ENCODE measurements at regions not wholly inside any gene's neighbourhood (a gene's known extent, or its start where the extent isn't known, plus 50 kb on each side); places are given as distances from the start of the nearest gene placed in this dataset.

- TF ChIP-seq, protein P1, sequence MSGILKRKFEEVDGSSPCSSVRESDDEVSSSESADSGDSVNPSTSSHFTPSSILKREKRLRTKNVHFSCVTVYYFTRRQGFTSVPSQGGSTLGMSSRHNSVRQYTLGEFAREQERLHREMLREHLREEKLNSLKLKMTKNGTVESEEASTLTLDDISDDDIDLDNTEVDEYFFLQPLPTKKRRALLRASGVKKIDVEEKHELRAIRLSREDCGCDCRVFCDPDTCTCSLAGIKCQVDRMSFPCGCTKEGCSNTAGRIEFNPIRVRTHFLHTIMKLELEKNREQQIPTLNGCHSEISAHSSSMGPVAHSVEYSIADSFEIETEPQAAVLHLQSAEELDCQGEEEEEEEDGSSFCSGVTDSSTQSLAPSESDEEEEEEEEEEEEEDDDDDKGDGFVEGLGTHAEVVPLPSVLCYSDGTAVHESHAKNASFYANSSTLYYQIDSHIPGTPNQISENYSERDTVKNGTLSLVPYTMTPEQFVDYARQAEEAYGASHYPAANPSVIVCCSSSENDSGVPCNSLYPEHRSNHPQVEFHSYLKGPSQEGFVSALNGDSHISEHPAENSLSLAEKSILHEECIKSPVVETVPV (CRISPR knock-in tag; IDR thresholded peaks at IDR 0.05) = no peak
- no peak for TF ChIP-seq PATZ1 (CRISPR knock-in tag; IDR thresholded peaks at IDR 0.05; ENCODE audit: borderline replicate concordance)
- no peak for TF ChIP-seq ZC3H10 (CRISPR knock-in tag; IDR thresholded peaks at IDR 0.05)
- TF ChIP-seq BACH2 (CRISPR knock-in tag; IDR thresholded peaks at IDR 0.05; ENCODE audit: borderline replicate concordance) = no peak
- TF ChIP-seq TCF4 (CRISPR knock-in tag; IDR thresholded peaks at IDR 0.05; ENCODE audit: borderline replicate concordance) = no peak
- TF ChIP-seq ZFP3 (CRISPR knock-in tag; IDR thresholded peaks at IDR 0.05) = no peak
- TF ChIP-seq ZFP30 (CRISPR knock-in tag; IDR thresholded peaks at IDR 0.05) = no peak
- no peak for TF ChIP-seq ISL1 (CRISPR knock-in tag; IDR thresholded peaks at IDR 0.05)
- TF ChIP-seq SNAI2 (CRISPR knock-in tag; IDR thresholded peaks at IDR 0.05) = no peak
- TF ChIP-seq RARB (CRISPR knock-in tag; IDR thresholded peaks at IDR 0.05) = no peak
- TF ChIP-seq ARNTL (CRISPR knock-in tag; IDR thresholded peaks at IDR 0.05; ENCODE audit: borderline replicate concordance, low read depth) = no peak
- TF ChIP-seq OSR1 (CRISPR knock-in tag; IDR thresholded peaks at IDR 0.05) = no peak
Measured at GRCh38 chr18:57275111-57275510, 77.2 kb upstream of the ST8SIA3 start.

All from SK-N-SH treated with all-trans-retinoic acid at 6 μM for 48 hours (cell line).